ENCODE measurements at regions not wholly inside any gene's neighbourhood (a gene's known extent, or its start where the extent isn't known, plus 50 kb on each side); places are given as distances from the start of the nearest gene placed in this dataset.
A peak's percentile ranks its signal among the peaks of the same experiment; 100 is the strongest.

DNA sequence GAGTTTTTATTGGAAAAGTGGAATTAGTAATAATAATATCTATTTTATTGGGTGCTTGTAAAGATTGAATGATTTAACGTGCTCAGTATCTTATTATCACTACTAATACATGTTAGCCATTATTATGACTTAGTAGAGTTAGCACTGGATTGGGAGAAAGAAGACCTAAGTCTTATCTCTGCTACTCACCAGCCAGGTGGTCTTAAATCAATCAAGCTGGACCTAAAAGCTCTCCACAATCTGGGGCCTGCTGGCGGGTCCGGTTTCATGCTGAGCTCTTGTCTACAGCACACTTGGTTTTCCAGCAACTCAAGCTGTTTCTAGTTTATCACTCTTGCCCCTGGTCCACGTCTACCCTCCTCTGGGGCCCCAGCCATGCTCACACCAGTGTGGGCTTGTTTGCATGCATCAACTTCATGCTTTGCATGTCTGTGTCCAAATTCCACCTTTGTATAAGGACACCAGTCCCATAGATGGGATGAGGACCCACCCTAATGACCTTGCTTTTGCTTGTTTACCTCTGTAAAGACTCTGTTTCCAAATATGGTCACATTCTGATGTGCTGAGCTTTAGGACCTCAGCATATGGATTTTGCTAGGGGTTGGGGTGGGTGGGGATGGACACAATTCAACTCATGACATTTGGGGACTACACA lies 363.1 kb downstream of the LPIN1 start:
- no peak for DNase-seq (ENCODE audit: low read depth, low spot score)

DNA sequence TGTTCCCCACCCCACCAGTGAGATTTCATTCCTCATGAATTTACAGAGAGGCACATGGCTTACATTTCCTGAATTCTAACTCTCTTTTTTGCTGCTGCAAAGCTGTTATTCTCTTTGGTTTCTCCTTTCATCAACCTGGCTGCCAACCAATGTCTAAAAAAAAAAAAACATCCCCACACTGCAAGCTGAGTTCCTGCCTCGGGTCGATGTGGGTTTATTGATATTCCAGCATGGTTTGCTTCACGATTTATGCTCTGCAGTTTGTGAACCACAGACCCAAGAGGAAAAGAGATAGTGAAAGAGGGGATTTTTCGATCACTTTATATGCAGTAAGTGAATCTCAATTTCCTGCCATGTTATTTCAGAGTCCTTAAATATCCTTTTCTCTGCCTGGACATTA lies 363.6 kb downstream of the LPIN1 start:
- peak; percentile 57 for DNase-seq (ENCODE audit: low read depth, low spot score)

DNA sequence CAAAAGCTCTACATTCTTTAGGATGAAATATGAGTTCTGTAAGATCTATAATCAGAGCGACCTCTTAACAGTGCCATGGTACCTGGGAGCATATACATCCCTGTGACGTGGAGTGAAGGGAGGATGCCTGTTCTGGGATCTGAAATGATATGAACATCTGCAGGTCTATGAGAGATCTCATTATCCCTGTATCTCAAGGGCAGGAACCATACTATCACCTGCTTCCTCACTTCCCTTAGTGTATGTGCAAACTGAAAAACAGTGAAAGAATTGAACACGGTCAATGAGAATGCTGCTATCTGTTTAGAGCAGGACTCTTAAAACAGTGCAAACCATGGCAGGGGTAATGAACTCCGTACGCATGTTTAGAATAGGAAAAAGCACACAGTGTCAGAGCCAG lies 364.0 kb downstream of the LPIN1 start:
- DNase-seq (ENCODE audit: low read depth, low spot score): no peak

DNA sequence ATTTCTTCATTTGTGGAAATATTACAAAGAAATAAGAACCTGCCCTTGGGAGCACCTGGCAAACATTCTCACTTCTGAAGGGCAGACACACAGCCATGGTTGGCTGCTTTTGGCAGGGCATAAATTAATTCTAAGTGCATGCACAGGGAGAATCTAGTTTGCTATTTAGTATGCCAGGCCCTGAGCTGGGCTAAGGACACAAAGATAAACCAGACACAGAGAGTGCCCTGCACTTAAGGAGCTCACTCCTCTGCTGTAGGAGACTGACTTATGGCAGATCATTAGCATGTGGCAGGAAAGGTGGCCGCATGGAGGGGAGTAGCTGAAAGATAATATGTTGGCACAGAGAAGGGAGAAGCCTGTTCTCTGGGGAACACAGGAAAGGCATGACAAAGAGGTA lies 367.0 kb downstream of the LPIN1 start:
- DNase-seq (ENCODE audit: low read depth, low spot score): no peak

DNA sequence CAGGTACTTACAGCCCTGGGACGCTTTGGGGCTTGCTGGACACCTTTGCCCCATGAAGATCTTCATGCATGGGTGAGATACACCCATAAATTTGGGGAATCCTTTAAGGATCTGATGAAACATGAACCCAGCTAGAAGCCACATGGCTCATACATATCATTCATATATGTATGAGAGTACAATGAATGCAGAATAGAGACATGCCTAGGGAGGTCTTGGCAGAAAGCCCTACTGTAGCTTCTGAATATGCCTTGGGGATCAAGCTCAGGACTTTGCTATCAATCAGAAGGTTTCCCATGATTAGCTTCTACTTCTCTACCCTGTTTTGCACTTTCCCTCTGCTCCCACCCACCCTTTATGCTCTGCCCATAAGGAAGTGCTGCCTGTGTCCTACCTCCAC lies 368.4 kb downstream of the LPIN1 start:
- no peak for DNase-seq (ENCODE audit: low read depth, low spot score)

DNA sequence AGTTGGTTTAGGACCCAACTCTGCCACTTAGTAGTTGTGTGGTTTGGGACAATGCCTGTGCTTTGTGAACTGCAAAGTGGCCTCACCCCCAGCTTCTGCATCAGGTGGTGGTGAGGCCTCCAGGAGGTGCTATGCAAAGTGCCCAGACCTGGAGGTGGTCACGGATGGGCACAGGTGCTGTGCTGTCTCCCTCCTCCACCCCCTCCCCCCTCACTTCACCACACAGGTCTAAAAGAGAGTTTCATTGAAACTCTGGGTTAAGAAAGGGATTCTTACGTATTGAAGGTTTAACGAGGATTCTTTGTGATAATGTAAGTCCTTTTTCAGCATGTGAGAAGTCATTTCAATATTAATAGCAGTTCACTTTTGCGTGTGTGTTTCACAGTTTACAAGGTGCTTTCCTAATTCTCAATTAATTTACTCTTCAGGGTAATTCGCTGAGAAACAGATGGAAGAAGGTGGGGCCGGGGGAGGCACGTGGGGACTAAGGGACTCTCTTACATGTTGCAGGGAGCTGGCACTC lies 369.9 kb downstream of the LPIN1 start:
- no peak for DNase-seq (ENCODE audit: low read depth, low spot score)

DNA sequence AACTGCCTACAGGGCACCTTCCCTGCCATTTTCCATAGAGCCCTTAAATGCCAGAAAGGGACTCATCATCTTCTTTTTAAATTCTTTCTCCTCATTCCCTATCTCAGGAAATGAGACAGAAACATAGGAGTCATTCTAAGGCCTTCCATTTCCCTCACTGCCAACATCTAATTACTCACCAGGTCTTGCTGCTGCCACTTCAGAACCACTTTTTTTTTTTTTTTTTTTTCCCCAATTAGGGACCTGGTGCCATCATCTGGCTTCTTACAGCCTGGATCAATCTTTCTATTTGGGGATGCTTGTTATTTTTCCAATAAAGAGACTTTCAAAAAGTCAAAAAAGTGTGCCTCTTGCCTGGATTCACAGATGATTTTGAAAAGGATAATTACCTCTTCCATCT lies 373.4 kb downstream of the LPIN1 start:
- no peak for DNase-seq (ENCODE audit: low read depth, low spot score)

DNA sequence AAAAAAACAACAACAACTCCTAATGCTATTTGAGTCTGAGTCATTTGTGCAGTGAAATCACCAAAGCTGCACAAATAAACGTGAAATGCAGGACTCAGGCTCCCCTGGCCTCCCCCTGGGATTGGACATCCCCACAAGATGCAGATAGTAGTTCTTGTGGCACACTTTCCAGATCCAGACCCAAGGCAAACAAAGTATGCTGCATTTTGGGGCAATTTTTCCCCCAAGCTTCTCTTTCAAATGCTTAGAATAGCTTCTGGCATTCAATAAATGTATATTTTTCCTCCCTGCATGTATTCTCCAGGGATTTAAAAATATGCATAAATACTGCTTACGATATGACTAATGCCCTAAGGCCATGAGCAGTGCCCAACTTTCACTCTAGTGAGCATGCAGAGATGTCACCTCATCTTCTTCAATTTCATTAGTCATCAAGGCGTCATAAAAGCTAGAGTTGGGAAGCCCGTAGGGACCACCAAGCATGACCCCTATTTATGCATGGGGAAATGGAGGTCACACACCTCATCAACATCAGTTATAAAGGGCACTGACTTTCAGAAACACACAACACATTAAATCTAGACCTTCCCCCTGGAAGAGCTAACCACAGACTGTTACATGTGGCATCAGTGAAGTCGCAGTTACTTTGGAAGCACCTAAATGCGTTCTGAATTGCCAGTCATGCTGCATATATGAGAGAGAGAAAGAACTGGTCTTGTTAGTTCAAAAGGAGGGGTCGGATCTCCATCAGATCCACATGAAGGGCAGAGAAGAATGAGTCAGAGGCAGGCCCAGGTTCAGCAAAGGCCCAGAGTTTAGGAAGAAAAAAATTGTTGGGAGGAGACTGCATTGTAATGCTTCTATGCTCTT lies 374.1 kb downstream of the LPIN1 start:
- DNase-seq (ENCODE audit: low read depth, low spot score): peak; percentile 29

DNA sequence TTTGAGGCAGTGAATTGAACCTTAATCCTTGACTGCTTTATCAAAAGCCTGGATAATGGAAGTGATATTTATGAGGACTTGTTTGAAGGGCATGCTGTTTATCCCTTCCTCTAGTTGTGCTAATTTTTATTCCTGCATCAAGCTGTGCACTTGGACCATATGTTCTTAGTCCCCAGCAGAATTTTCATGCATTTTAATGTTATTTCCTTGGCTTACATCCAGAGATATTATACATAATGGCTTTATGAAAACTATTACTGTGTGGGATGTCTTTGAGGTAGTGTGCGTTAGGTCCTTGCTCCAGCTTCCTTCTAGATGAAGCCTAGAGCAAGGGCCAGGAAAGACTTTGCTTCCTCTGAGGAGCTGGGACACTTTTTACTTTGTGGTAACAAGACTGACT lies 378.4 kb downstream of the LPIN1 start:
- DNase-seq (ENCODE audit: low read depth, low spot score): no peak

DNA sequence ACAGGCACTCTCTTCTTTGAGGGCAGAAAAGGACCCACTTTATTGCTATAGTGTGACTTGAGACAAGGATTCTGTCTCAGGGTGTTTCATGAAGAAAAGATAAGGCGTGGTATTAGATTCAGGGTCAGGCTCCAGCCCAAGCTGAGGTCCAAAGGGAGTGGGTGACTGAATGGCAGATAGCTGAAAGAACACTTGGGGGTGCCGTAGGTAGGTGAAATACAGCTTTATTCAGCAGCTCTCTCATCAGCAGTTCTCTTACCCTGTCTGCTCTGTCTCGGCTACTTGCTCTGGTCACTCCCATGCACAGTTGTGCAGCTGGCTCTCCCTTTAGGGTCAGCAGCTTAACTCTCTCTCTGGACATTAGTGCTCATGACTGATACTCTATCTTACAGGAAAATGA lies 379.9 kb downstream of the LPIN1 start:
- DNase-seq (ENCODE audit: low read depth, low spot score): no peak

DNA sequence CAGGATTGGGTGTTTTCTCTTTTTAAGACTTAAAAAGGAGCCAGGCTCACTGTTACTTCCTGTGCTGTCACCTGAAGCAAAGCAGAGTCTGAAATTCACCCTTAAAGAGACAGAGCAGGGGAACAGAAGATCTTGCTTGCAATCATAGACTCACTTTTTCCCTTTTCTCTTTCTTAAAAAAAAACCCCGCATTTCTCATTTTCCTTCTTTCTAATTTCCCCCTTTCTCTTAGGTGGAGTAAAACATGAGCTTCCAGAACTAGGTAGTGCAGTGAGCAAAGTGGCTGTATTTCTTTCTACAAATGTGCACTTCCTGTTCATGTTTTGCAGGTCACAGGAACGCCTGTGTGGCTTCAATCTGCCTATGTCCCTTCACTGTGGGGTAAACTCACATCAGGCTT lies 381.2 kb downstream of the LPIN1 start:
- DNase-seq (ENCODE audit: low read depth, low spot score): no peak

DNA sequence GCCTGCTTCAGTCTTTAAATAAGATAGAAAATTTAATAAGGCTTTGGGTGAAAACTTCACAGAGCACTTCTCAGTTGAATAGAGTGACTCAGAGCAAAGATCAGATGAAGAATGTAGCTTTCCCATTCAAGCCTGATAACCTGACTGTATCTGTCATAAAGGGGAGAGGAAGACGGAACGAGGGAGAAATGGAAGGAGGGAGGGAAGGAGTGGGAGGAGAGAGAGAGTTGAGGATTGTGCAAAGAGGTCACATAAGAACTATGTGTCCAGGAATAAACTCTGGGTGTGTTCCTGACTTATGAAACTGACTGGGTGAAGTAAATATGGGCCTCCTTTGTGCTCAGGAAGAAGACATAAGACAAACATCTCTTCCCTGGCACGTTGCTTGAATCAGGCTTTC lies 385.5 kb downstream of the LPIN1 start:
- DNase-seq (ENCODE audit: low read depth, low spot score): no peak

DNA sequence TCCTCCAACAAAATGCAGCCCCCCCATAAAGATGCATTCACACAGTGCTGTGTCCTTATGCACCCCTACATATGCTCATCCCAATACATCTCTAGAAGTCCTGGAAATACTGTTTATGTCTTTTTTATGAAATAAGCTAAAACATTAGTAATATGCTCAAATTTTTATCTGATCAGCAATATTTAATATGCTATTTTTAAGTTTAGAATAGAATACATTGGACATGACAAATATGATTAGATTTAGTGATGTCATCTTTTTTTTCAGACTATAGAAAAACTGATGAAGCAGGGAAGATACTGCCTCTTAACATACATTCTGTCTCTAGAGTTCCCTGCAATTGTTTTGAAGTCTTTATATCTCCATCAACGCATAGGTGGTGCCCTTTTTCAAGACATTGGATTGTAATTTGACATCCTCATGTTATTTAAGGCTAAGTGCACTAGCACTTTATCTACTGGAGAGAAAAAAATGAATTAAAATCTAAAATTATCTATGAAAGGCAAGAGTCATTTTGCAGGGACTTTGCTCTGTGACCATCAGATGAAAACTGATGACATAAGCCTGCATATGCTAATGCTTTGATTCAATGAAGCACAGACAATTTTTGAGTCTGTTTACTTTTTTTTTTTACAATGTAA lies 395.3 kb downstream of the LPIN1 start:
- no peak for DNase-seq (ENCODE audit: low read depth, low spot score)

DNA sequence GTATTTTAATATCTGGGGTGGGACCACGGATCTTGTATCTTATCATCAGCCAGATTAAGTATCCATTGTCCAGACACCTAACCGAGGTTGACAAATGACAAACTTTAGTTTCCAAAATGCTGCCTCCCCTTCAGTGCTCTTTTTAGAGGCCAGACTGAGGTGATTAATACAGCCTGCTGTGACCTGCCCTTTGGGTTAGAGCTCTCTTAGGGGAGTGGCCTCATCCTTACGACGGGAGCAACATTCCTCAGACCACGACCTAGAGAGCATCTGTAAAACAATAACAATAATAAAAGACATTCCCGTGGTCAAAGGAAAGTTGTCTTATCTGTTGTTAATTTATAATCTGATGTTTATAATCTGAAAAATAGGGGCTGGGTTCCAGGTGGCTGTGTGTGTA lies 405.3 kb downstream of the LPIN1 start:
- DNase-seq (ENCODE audit: low read depth, low spot score): no peak

DNA sequence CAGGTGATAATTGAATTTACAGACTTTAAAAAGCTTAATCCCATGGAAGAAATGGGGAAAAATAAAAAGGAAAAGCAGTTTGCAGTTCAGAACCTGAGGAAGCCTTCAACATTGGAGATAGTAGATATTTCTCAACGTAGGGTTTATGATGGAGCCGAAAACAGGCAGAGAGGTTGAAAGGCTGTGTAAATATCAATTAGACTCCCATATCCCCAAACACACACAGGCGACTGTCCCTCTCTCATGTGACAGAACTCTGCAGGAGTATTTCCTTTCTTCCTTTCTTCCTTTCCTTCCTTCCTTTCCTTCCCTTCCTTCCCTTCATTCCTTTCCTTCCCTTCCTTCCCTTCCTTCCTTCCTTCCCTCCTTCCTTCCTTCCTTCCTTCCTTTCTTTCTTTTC lies 406.5 kb downstream of the LPIN1 start:
- no peak for DNase-seq (ENCODE audit: low read depth, low spot score)

DNA sequence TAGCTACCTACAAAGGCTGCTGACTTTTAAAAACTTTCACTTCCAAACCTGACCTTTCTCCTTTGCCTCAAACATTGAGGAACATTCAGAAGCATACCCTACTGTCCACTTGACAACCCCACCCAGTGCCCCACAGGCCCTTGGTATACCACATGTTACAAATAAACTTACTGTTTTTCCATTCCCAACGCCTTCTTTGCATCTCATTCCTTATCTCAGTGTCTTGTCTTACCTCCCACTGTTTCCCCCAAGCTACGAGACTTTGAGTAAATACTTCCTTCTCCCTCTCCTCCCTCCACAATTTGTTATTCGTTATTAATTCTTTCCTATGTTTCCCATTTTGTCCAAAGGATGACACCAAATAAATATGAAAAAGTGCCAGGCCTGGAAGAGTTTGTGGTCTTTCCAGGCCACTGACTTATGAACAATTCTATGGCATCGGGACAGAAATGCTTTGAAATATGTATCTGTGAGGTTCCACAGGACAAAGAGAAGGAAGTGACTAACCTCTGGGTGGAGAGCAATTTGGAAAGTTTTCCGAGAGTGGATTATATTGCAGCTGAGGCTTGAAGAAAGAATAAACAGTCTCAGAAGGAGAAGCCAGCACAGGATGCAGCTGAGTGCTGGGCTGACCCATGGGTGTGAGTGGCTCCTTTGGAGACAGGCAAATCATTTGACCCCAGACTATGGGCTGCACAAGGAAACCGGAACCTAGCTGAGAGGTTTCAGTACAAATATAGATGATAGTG lies 409.0 kb downstream of the LPIN1 start:
- peak; percentile 55 for DNase-seq (ENCODE audit: low read depth, low spot score)

DNA sequence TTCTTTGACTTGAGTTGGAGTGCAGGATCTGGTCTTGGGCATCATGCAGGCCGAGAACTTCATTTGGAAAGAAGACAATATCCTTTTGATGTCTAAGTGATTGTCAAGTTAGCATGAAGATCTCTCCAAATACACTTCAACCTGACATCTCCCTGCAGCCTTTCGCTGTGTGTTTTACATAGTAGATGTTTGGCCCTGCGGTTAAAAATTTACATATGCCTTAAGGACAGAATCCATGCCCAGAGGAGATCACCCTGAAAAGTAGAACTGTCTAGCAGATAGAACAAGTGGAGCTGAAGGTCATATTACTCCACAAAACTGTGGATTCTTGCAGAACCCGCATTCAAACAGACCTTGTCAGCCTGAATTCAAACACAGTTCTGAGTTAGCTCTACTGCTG lies 409.9 kb downstream of the LPIN1 start:
- no peak for DNase-seq (ENCODE audit: low read depth, low spot score)

DNA sequence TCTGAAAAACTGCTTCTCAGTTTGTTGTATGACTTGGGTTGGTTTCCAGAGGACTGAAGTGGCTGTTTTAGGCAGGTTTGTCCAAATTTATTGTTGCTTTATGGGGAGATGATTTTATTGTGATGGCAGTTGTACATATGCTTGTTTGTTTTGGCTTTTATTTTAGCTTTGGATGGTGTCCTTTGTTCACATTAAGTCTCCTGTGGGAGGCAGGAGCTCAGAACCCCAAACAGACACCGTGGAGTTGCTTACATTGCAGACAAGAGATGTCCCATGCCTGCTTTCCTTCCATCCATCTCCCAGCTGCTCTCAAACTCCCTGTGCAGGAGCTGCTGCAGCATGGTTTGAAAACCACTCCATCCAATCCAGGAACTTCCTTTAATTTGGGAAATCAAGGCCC lies 414.7 kb downstream of the LPIN1 start:
- no peak for DNase-seq (ENCODE audit: low read depth, low spot score)

DNA sequence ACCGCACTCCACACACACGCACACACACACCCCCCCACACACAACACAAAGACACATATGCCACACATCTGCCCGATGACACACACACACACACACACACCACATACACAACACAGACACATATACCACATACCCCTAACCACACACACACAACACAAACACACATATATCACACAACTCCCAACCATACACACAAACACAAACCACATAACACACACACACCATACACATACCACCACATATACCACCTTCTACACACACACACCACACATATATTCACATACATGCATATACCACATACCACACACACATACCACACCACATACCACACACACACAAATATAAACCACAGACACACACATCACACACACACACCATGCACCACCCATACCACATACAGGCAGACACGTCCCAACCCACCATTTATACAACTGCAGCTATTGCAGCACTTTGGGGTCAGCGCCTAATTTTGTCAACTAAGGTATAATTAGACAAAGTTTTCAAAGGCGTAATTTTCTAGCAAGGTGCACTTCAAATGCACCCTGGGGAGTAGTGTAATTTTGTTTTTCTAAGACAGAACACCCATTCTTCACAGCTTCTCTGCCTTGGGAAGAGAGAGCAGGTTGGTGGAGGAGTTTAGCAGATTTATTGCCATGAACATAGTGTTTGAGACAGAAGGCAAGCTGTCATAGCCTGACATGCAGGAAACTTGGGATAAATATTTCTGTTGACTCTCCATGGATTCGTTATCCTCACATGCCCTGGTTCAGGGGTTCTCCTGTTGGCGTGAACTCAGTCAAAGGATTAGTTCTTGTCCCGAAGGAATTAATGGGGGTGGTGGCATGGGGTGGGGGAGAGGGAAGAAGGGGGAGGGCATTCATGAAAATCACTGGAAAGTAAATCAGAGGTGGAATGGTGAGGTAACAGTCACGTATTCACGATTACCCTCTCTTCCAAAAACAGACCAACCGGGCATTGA lies 416.1 kb downstream of the LPIN1 start:
- DNase-seq (ENCODE audit: low read depth, low spot score): no peak

DNA sequence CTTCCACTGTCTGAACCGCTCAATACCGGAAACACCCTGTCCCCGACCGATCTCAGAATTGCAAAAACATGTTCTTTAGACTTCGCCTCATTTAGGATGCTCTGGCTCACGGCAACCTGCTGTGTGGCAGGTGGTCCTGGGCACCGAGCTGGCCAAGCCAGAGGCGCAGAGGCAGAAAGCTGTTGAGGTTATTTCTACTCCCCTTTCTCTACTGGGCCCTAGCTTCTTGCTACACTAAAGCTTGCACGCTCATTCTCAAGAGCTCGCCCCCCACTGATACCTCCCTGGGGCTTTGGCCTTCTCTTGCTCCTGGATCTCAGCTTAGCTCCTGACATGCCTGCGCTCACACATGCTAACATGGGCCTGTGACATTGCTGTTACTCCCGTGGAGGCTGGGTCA lies 417.4 kb downstream of the LPIN1 start:
- no peak for DNase-seq (ENCODE audit: low read depth, low spot score)

DNA sequence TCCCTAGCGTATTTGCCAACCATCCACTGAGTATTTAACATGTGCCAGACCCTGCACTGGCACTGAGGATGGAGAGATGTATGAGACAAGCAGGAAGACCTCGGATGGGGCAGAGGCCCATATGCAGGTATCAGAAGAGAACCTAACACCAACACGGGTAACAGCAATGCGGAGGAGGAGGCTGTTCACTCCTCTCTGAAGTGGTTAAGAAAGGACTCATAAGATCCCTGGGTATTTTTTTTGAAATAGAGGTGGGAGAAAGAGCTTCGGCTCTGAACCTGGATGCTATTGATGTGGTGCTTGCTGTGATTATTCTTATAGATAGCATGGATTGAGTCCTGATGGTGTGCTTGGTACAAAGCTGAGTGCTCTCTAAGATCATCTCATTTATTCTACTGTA lies 418.3 kb downstream of the LPIN1 start:
- no peak for DNase-seq (ENCODE audit: low read depth, low spot score)

Data from astrocyte of the hippocampus (primary cell).